OCI-LY1 (cell line): ENCODE measurements at regions not wholly inside any gene's neighbourhood (a gene's known extent, or its start where the extent isn't known, plus 50 kb on each side); places are given as distances from the start of the nearest gene placed in this dataset.

Source experiments
- H2AFZ ChIP-seq: fragments of 200-600 bp; sonication (generic), shearing (Covaris generic); 2 replicates; pipeline ENCODE4 v1.6.0; 2014; ENCODE audit warnings: antibody characterized with exemption, mild to moderate bottlenecking, low read length
- H3F3A ChIP-seq: fragments of 200-600 bp; sonication (generic), shearing (Covaris generic); 2 replicates; pipeline ENCODE4 v1.6.0; 2014; ENCODE audit warnings: mild to moderate bottlenecking, antibody characterized with exemption, low read length, moderate library complexity; ENCODE audit not compliant: insufficient read depth
- H3K27ac ChIP-seq: fragments of 200-600 bp; sonication (generic); 2 replicates; pipeline ENCODE4 v1.5.1; 2014; ENCODE audit warnings: low read length, mixed run types, mild to moderate bottlenecking, low read depth; ENCODE audit not compliant: poor library complexity, severe bottlenecking
- H3K27me3 ChIP-seq: fragments of 200-600 bp; sonication (generic); 2 replicates; pipeline ENCODE4 v1.6.0; 2014; ENCODE audit warnings: antibody characterized with exemption, mild to moderate bottlenecking, low read length, moderate library complexity; ENCODE audit not compliant: insufficient read depth
- H3K36me3 ChIP-seq: fragments of 200-600 bp; sonication (generic); 2 replicates; pipeline ENCODE4 v1.6.1; 2014; ENCODE audit warnings: mild to moderate bottlenecking, antibody characterized with exemption, low read length, moderate library complexity, mixed read lengths; ENCODE audit not compliant: insufficient read depth
- H3K4me1 ChIP-seq: fragments of 200-600 bp; sonication (generic); 2 replicates; pipeline ENCODE4 v1.5.1; 2014; ENCODE audit warnings: mild to moderate bottlenecking, low read length, moderate library complexity; ENCODE audit not compliant: insufficient read depth, severe bottlenecking
- H3K4me2 ChIP-seq: fragments of 200-600 bp; sonication (generic), shearing (Covaris generic); 2 replicates; pipeline ENCODE4 v1.6.1; 2014; ENCODE audit warnings: low read length
- H3K4me3 ChIP-seq: fragments of 200-600 bp; sonication (generic); 2 replicates; pipeline ENCODE4 v1.5.1; 2014; ENCODE audit warnings: low read length, low read depth, mild to moderate bottlenecking, mixed read lengths; ENCODE audit not compliant: poor library complexity, severe bottlenecking
- H3K79me2 ChIP-seq: fragments of 200-600 bp; shearing (Covaris generic); 2 replicates; pipeline ENCODE4 v1.6.1; 2016; ENCODE audit warnings: mixed run types, low read length, mixed read lengths; ENCODE audit not compliant: insufficient read depth
- H3K9ac ChIP-seq: fragments of 200-600 bp; sonication (generic), shearing (Covaris generic); 2 replicates; pipeline ENCODE4 v1.6.1; 2014; ENCODE audit warnings: mild to moderate bottlenecking, low read length, mixed read lengths
- H3K9me2 ChIP-seq: fragments of 200-600 bp; sonication (generic), shearing (Covaris generic); 2 replicates; pipeline ENCODE4 v1.6.1; 2014; ENCODE audit warnings: low read depth, mild to moderate bottlenecking, low read length, mixed read lengths
- H3K9me3 ChIP-seq: fragments of 200-600 bp; shearing (Covaris generic); 2 replicates; pipeline ENCODE4 v1.6.1; 2014; ENCODE audit warnings: low read length, mixed read lengths
- H4K20me1 ChIP-seq: fragments of 200-600 bp; sonication (generic), shearing (Covaris generic); 2 replicates; pipeline ENCODE4 v1.6.0; 2016; ENCODE audit warnings: mild to moderate bottlenecking, low read length; ENCODE audit not compliant: insufficient read depth
- EZH2 ChIP-seq: fragments of 200-600 bp; sonication (generic), shearing (Covaris generic); IDR thresholded peaks from 2 replicates; pipeline ENCODE4 v1.8.0; 2017; ENCODE audit warnings: borderline replicate concordance, mixed run types, mild to moderate bottlenecking, antibody characterized with exemption, low read length, moderate library complexity, mixed read lengths
- TF ChIP-seq, protein P1 (sequence below): fragments of 200-600 bp; sonication (generic), shearing (Covaris generic); IDR thresholded peaks from 2 replicates; pipeline ENCODE4 v1.5.1; 2017; ENCODE audit warnings: mild to moderate bottlenecking, antibody characterized with exemption, low read length, moderate library complexity, mixed read lengths

DNA sequence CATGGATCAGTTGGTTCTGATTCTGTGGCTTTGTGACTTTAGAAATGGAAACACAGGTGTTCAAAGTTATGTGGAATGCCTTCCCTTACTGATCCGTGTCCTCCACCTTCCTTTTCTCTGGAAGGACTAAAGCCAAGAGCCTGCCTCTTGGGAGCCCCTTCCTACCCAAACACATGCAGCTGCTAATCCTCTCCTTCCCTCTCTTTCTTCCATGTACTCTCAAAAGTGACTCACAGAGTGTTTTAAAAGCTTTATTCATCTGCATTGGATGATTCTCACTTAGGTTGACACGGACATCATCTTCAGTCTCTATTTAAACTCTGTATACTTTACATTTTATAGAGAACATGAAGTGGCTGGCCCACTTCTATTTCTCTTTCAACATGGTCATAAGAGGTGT, 856.5 kb upstream of the ARPP21 start:
- TF ChIP-seq, protein P1, sequence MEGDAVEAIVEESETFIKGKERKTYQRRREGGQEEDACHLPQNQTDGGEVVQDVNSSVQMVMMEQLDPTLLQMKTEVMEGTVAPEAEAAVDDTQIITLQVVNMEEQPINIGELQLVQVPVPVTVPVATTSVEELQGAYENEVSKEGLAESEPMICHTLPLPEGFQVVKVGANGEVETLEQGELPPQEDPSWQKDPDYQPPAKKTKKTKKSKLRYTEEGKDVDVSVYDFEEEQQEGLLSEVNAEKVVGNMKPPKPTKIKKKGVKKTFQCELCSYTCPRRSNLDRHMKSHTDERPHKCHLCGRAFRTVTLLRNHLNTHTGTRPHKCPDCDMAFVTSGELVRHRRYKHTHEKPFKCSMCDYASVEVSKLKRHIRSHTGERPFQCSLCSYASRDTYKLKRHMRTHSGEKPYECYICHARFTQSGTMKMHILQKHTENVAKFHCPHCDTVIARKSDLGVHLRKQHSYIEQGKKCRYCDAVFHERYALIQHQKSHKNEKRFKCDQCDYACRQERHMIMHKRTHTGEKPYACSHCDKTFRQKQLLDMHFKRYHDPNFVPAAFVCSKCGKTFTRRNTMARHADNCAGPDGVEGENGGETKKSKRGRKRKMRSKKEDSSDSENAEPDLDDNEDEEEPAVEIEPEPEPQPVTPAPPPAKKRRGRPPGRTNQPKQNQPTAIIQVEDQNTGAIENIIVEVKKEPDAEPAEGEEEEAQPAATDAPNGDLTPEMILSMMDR: no peak
- no peak for TF ChIP-seq EZH2
- Histone ChIP-seq H2AFZ (peak overlapping the region; percentile 18; the same call in 1 of the 2 replicates), H3K4me3 (no peak overlapping the region), H3K9me2 (no peaks in the 10 kb centered on the region), H3K9ac (no peak overlapping the region), H3K27ac (no peak overlapping the region), H3K4me1 (peaks cover 23% of the 10 kb centered on the region), H3K27me3 (no peaks in the 10 kb centered on the region), H3K4me2 (no peak overlapping the region), H3K9me3 (no peaks in the 10 kb centered on the region), H3F3A (no peaks in the 10 kb centered on the region), H3K36me3 (no peaks in the 10 kb centered on the region), H3K79me2 (no peaks in the 10 kb centered on the region), H4K20me1 (no peaks in the 10 kb centered on the region)

DNA sequence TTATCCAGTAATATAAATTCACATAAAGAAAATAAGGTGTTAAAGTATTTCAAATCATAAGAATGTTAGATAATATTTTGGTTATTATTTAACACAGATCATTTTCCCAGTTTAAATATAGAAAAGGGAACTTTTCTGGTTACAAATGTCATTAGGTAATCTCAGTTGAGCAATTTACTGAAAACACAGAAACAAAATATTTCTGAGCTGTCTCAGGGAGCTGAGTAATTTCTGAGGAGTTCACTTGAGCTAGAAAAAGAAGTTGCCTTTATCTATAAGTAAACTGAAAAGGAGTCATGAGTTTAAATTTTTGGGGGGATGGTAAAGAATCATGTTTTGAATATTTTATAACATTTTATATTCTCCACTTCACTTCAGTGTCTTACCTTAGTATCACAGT, 855.4 kb upstream of the ARPP21 start:
- TF ChIP-seq, protein P1: no peak
- no peak for TF ChIP-seq EZH2
- H2AFZ ChIP-seq: no peak overlapping the region
- no peaks in the 10 kb centered on the region for H3K27me3 ChIP-seq
- H3K36me3 ChIP-seq: no peaks in the 10 kb centered on the region
- no peaks in the 10 kb centered on the region for H3K9me2 ChIP-seq
- no peaks in the 10 kb centered on the region for H3F3A ChIP-seq
- H3K4me2 ChIP-seq: no peak overlapping the region
- no peak overlapping the region for H3K27ac ChIP-seq
- H3K4me3 ChIP-seq: no peak overlapping the region
- H3K9ac ChIP-seq: no peak overlapping the region
- no peaks in the 10 kb centered on the region for H3K9me3 ChIP-seq
- H4K20me1 ChIP-seq: no peaks in the 10 kb centered on the region
- peaks cover 23% of the 10 kb centered on the region for H3K4me1 ChIP-seq
- no peaks in the 10 kb centered on the region for H3K79me2 ChIP-seq

DNA sequence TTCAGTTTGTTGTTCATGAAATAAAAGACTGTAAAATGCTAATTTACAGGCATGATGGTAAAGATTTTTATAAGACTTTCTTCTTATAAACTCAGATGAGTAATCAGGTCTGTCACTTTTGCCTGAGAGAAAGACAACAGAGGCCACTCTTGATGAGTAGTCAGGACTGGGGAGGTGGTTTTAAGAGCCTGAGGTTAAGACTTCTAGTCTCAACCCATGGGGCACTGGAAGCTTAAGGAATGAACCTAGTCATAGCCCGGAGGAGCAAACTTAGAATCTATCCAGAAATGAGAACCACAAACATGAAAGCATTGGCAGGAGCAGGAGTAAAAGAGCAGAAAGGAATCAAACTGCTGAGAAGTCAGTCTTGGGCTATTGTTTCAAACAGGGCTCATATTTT, 846.3 kb upstream of the ARPP21 start:
- H3K27me3 ChIP-seq: no peaks in the 10 kb centered on the region
- no peaks in the 10 kb centered on the region for H4K20me1 ChIP-seq
- no peak overlapping the region for H3K4me3 ChIP-seq
- no peak overlapping the region for H3K27ac ChIP-seq
- H3K4me2 ChIP-seq: no peak overlapping the region
- no peak overlapping the region for H2AFZ ChIP-seq
- H3F3A ChIP-seq: no peaks in the 10 kb centered on the region
- no peak overlapping the region for H3K9ac ChIP-seq
- H3K9me3 ChIP-seq: no peaks in the 10 kb centered on the region
- H3K79me2 ChIP-seq: no peaks in the 10 kb centered on the region
- H3K36me3 ChIP-seq: no peaks in the 10 kb centered on the region
- H3K4me1 ChIP-seq: no peaks in the 10 kb centered on the region
- TF ChIP-seq EZH2: no peak
- TF ChIP-seq, protein P1: no peak
- H3K9me2 ChIP-seq: no peaks in the 10 kb centered on the region
